Loucy (cell line): ENCODE measurements at regions not wholly inside any gene's neighbourhood (a gene's known extent, or its start where the extent isn't known, plus 50 kb on each side); places are given as distances from the start of the nearest gene placed in this dataset.

Experiments
- H2AFZ ChIP-seq: fragments of 200-600 bp; sonication (generic); 2 replicates; pipeline ENCODE4 v1.6.0; 2016; ENCODE audit warnings: antibody characterized with exemption, mild to moderate bottlenecking, low read length, moderate library complexity
- H3F3A ChIP-seq: fragments of 200-600 bp; 2 replicates; pipeline ENCODE4 v1.6.0; 2016; ENCODE audit warnings: antibody characterized with exemption, low read depth, mild to moderate bottlenecking
- H3K27me3 ChIP-seq: fragments of 200-600 bp; sonication (generic); 2 replicates; pipeline ENCODE4 v1.6.1; 2014; ENCODE audit warnings: low read length, mild to moderate bottlenecking; ENCODE audit not compliant: insufficient read depth, poor library complexity, severe bottlenecking
- H3K36me3 ChIP-seq: fragments of 200-600 bp; sonication (generic); 2 replicates; pipeline ENCODE4 v1.6.1; 2016; ENCODE audit warnings: low read length; ENCODE audit not compliant: insufficient read depth
- H3K4me1 ChIP-seq: fragments of 200-600 bp; sonication (generic); 2 replicates; pipeline ENCODE4 v1.5.1; 2014; ENCODE audit warnings: low read length, mild to moderate bottlenecking; ENCODE audit not compliant: insufficient read depth, poor library complexity, severe bottlenecking
- H3K4me2 ChIP-seq: fragments of 200-600 bp; sonication (generic); 2 replicates; pipeline ENCODE4 v1.6.0; 2014; ENCODE audit warnings: antibody characterized with exemption, low read length, low read depth, mild to moderate bottlenecking; ENCODE audit not compliant: poor library complexity, severe bottlenecking
- H3K4me3 ChIP-seq: fragments of 200-600 bp; sonication (generic); 2 replicates; pipeline ENCODE4 v1.5.1; 2014; ENCODE audit warnings: low read length, mild to moderate bottlenecking, mixed read lengths; ENCODE audit not compliant: poor library complexity, severe bottlenecking
- H3K79me2 ChIP-seq: fragments of 200-600 bp; sonication (generic); 2 replicates; pipeline ENCODE4 v1.6.1; 2014; ENCODE audit warnings: low read length; ENCODE audit not compliant: insufficient read depth
- H3K9ac ChIP-seq: fragments of 200-600 bp; sonication (generic); 2 replicates; pipeline ENCODE4 v1.6.0; 2014; ENCODE audit warnings: mild to moderate bottlenecking, low read depth, low read length, moderate library complexity; ENCODE audit not compliant: poor library complexity, severe bottlenecking
- H3K9me2 ChIP-seq: fragments of 200-600 bp; sonication (generic); replicated peaks from 2 replicates; pipeline ENCODE4 v1.6.1; 2016; ENCODE audit warnings: low read depth, low read length, mixed read lengths
- H3K9me3 ChIP-seq: fragments of 200-600 bp; sonication (generic); 2 replicates; pipeline ENCODE4 v1.6.1; 2014; ENCODE audit warnings: mild to moderate bottlenecking, antibody characterized with exemption, low read length, low read depth; ENCODE audit not compliant: insufficient read depth
- H4K20me1 ChIP-seq: fragments of 200-600 bp; sonication (generic); 2 replicates; pipeline ENCODE4 v1.6.0; 2014; ENCODE audit warnings: antibody characterized with exemption, low read length, mild to moderate bottlenecking; ENCODE audit not compliant: insufficient read depth, poor library complexity, severe bottlenecking
- EZH2phosphoT487 ChIP-seq: fragments of 200-600 bp; IDR thresholded peaks from 2 replicates; pipeline ENCODE4 v1.6.1; 2018; ENCODE audit warnings: antibody characterized with exemption, mild to moderate bottlenecking, moderate library complexity, borderline replicate concordance
- TF ChIP-seq, protein P1 (sequence below): fragments of 200-600 bp; sonication (generic); conservative IDR thresholded peaks from 2 replicates; pipeline ENCODE4 v1.5.1; 2014; ENCODE audit warnings: mild to moderate bottlenecking, antibody characterized with exemption, low read length

DNA sequence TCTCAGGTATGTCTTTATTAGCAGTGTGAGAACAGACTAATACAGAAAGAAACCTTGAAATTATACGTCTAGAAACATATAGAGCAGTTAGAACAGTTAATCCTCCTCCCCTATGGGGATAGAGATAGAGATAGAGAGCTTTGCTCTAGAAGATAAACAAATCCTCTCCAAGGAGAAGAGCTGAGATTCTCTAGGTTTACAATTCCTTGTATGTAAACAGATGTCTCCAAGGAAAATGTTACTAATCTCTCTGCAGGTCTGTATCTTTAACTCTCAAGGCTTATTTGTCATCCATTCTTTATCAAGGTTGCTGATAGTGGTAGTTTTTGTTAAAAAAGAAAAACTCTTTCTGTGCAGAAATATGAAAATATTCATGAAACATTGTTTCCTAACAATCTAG lies 282.1 kb upstream of the GIMD1 start:
- Histone ChIP-seq H4K20me1 (no peaks in the 10 kb centered on the region), H3K79me2 (no peaks in the 10 kb centered on the region), H2AFZ (no peak overlapping the region), H3F3A (no peaks in the 10 kb centered on the region), H3K4me3 (no peak overlapping the region), H3K4me1 (no peaks in the 10 kb centered on the region), H3K36me3 (no peaks in the 10 kb centered on the region), H3K9me3 (no peaks in the 10 kb centered on the region), H3K4me2 (no peak overlapping the region), H3K27me3 (no peaks in the 10 kb centered on the region), H3K9me2 (no peaks in the 10 kb centered on the region), H3K9ac (no peak overlapping the region)
- no peak for TF ChIP-seq EZH2phosphoT487

DNA sequence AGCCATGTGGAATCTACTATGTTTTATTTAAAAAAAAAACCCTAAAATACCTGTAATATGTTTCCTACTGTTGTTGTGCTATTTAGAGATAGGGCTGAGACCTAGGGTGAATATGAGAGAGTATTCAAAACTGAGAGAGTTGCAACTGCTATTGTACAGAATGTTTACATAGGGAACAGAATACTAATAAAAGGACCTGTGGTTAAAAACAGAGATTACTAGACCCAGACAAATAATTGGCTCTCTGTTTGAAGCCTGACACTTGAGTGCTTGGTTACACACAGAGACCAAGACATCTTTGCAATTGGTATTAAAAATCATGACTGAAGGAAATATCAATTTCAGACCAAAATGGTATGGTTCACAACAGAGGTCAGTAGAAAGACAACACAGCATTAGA lies 278.9 kb upstream of the GIMD1 start:
- H3K36me3 ChIP-seq, result no peaks in the 10 kb centered on the region
- H3K27me3 ChIP-seq, result no peaks in the 10 kb centered on the region
- H3K4me3 ChIP-seq, result no peak overlapping the region
- H3K4me2 ChIP-seq, result no peak overlapping the region
- TF ChIP-seq EZH2phosphoT487, result no peak
- TF ChIP-seq, protein P1, sequence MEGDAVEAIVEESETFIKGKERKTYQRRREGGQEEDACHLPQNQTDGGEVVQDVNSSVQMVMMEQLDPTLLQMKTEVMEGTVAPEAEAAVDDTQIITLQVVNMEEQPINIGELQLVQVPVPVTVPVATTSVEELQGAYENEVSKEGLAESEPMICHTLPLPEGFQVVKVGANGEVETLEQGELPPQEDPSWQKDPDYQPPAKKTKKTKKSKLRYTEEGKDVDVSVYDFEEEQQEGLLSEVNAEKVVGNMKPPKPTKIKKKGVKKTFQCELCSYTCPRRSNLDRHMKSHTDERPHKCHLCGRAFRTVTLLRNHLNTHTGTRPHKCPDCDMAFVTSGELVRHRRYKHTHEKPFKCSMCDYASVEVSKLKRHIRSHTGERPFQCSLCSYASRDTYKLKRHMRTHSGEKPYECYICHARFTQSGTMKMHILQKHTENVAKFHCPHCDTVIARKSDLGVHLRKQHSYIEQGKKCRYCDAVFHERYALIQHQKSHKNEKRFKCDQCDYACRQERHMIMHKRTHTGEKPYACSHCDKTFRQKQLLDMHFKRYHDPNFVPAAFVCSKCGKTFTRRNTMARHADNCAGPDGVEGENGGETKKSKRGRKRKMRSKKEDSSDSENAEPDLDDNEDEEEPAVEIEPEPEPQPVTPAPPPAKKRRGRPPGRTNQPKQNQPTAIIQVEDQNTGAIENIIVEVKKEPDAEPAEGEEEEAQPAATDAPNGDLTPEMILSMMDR, result no peak
- no peaks in the 10 kb centered on the region for H3K4me1 ChIP-seq
- no peak overlapping the region for H3K9ac ChIP-seq
- no peaks in the 10 kb centered on the region for H4K20me1 ChIP-seq
- H3F3A ChIP-seq, result no peaks in the 10 kb centered on the region
- no peak overlapping the region for H2AFZ ChIP-seq
- no peaks in the 10 kb centered on the region for H3K79me2 ChIP-seq
- no peaks in the 10 kb centered on the region for H3K9me3 ChIP-seq
- no peaks in the 10 kb centered on the region for H3K9me2 ChIP-seq

DNA sequence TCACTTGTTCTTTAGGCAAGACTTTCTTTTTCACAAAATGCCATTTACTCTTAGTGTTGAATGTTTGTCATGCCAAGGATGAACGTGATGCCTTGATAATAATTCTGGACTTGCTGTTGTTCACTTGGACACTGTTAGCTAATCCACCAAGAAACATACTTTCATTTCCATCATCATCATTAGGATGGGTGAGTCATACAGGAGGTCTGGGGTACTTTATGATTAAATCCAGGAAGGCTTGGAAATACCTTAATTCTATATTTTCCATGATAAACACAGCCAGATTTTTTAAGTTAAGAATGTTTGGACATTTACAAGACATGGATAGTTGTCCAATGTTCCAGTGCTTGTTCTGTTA lies 260.7 kb upstream of the GIMD1 start:
- H3K36me3 ChIP-seq, result no peaks in the 10 kb centered on the region

More for the DNA sequence above, 260.7 kb upstream of the GIMD1 start:
- H3K9ac ChIP-seq, result no peak overlapping the region
- H4K20me1 ChIP-seq, result no peaks in the 10 kb centered on the region
- no peak overlapping the region for H2AFZ ChIP-seq
- H3K9me3 ChIP-seq, result no peaks in the 10 kb centered on the region
- H3K9me2 ChIP-seq, result no peaks in the 10 kb centered on the region
- no peaks in the 10 kb centered on the region for H3K4me1 ChIP-seq
- TF ChIP-seq, protein P1, result no peak
- TF ChIP-seq EZH2phosphoT487, result no peak
- no peaks in the 10 kb centered on the region for H3K27me3 ChIP-seq
- H3F3A ChIP-seq, result no peaks in the 10 kb centered on the region
- H3K4me2 ChIP-seq, result no peak overlapping the region
- no peaks in the 10 kb centered on the region for H3K79me2 ChIP-seq
- H3K4me3 ChIP-seq, result no peak overlapping the region
